ENCODE measurements at regions not wholly inside any gene's neighbourhood (a gene's known extent, or its start where the extent isn't known, plus 50 kb on each side); places are given as distances from the start of the nearest gene placed in this dataset.

DNA sequence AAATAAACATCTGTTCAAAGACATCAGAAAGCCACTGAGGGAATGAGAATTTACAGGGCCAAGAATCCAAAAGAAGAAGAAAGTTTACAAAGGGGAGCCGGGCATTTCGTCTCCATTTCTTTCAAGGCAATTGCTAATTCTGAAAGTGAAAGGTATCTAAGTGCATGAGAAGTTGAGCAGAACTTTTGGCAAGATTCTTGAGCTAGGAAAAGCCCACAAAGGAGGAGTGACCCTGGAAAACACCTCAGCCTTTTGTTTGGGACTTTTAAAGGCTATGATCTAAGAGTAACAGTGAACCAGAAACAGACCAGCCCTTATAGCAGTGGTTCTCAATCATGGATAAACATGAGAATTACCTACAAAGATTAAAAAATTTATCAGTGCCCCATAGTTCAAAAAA is 87.4 kb downstream of the MDH1 start:
- no peak for TF ChIP-seq EZH2phosphoT487 (IDR thresholded peaks at IDR 0.05; ENCODE audit: insufficient read depth, low read depth)
- no peak for TF ChIP-seq EZH2 (IDR thresholded peaks at IDR 0.05; ENCODE audit: insufficient read depth, poor library complexity, severe bottlenecking)

Data from GM23248 (cell line).